ENCODE measurements at regions not wholly inside any gene's neighbourhood (a gene's known extent, or its start where the extent isn't known, plus 50 kb on each side); places are given as distances from the start of the nearest gene placed in this dataset.

GRCh38 chr3:73874606-73875369 lies 250.0 kb upstream of the PDZRN3 start:
- no peaks in the 10 kb centered on the region for H3K36me3 ChIP-seq (replicated peaks in 1 of 2; ENCODE audit: control insufficient read depth in 1 of 2, insufficient read depth in 2 of 2, low read length in 2 of 2)
- no peak overlapping the region for H3K4me2 ChIP-seq (replicated peaks; ENCODE audit: extremely low read depth, low read length, poor library complexity, severe bottlenecking)
- H2AFZ ChIP-seq (ENCODE audit: insufficient read depth, low read depth, low read length, poor library complexity, severe bottlenecking), result no peak overlapping the region
- H3K9me3 ChIP-seq (replicated peaks in 1 of 2; ENCODE audit: control insufficient read depth in 1 of 2, insufficient read depth in 1 of 2, low read length in 2 of 2), result no peaks in the 10 kb centered on the region
- H3K27me3 ChIP-seq (ENCODE audit: control insufficient read depth in 2 of 2, insufficient read depth in 2 of 2, low read length in 2 of 2), result no peaks in the 10 kb centered on the region
- H3K4me3 ChIP-seq (replicated peaks in 1 of 3; ENCODE audit: low read depth in 2 of 3, low read length in 3 of 3), result no peak overlapping the region
- intact Hi-C loops (cut with micrococcal nuclease), result no loop called here
- H3K27ac ChIP-seq (ENCODE audit: low read depth in 1 of 2, low read length in 2 of 2), result no peak overlapping the region
- TF ChIP-seq, protein P1, sequence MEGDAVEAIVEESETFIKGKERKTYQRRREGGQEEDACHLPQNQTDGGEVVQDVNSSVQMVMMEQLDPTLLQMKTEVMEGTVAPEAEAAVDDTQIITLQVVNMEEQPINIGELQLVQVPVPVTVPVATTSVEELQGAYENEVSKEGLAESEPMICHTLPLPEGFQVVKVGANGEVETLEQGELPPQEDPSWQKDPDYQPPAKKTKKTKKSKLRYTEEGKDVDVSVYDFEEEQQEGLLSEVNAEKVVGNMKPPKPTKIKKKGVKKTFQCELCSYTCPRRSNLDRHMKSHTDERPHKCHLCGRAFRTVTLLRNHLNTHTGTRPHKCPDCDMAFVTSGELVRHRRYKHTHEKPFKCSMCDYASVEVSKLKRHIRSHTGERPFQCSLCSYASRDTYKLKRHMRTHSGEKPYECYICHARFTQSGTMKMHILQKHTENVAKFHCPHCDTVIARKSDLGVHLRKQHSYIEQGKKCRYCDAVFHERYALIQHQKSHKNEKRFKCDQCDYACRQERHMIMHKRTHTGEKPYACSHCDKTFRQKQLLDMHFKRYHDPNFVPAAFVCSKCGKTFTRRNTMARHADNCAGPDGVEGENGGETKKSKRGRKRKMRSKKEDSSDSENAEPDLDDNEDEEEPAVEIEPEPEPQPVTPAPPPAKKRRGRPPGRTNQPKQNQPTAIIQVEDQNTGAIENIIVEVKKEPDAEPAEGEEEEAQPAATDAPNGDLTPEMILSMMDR (IDR thresholded peaks at IDR 0.05), result no peak
- no peak for DNase-seq
- H3K27ac Mint-ChIP-seq, result no peak overlapping the region
- H3K4me3 Mint-ChIP-seq, result no peak overlapping the region
- no peaks in the 10 kb centered on the region for H3K79me2 ChIP-seq (ENCODE audit: insufficient read depth, low read length)
- H4K20me1 ChIP-seq (ENCODE audit: insufficient read depth, low read length), result no peaks in the 10 kb centered on the region
- H3K27me3 Mint-ChIP-seq (ENCODE audit: low read depth in 3 of 3), result no peaks in the 10 kb centered on the region
- no peak overlapping the region for H3K9ac ChIP-seq (ENCODE audit: insufficient read depth, low read length, poor library complexity, severe bottlenecking)
- peaks cover 0 to 6% (median 0%) of the 10 kb centered on the region in 7 donors for H3K9me3 Mint-ChIP-seq
- 60% methylated on average over 1 of the region's 4 CpGs for WGBS (ENCODE audit: insufficient coverage)
- no peaks in the 10 kb centered on the region for H3K4me1 Mint-ChIP-seq
- H3K4me1 ChIP-seq (ENCODE audit: control insufficient read depth in 1 of 2, insufficient read depth in 2 of 2, low read length in 2 of 2), result no peaks in the 10 kb centered on the region
- H3K36me3 Mint-ChIP-seq, result no peaks in the 10 kb centered on the region

DNA sequence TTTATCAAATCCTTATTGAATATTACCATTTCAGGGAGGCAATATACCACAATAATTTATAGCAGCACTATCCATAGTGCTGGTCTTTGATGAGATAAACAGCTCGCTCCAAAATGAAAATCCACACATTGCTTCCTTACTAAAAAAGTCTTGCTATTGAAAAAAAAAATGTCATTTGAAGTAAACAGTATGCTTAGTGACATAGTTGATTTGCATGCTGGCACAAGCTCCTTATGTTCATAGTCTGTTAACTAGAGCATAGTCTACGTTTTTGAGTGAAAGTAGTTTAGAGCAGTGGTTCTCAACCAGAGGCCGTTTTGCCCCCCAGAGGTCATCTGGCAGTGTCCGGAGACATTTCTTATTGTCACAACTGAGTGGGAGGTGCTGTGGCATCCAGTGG lies 249.4 kb upstream of the PDZRN3 start:
- H3K4me3 ChIP-seq (replicated peaks in 1 of 3; ENCODE audit: low read depth in 2 of 3, low read length in 3 of 3), result no peak overlapping the region
- H3K27ac ChIP-seq (ENCODE audit: low read depth in 1 of 2, low read length in 2 of 2), result no peak overlapping the region
- no peaks in the 10 kb centered on the region for H3K36me3 Mint-ChIP-seq
- H3K27ac Mint-ChIP-seq, result no peak overlapping the region
- no peaks in the 10 kb centered on the region for H3K36me3 ChIP-seq (replicated peaks in 1 of 2; ENCODE audit: control insufficient read depth in 1 of 2, insufficient read depth in 2 of 2, low read length in 2 of 2)
- TF ChIP-seq, protein P1 (IDR thresholded peaks at IDR 0.05), result no peak
- H4K20me1 ChIP-seq (ENCODE audit: insufficient read depth, low read length), result no peaks in the 10 kb centered on the region
- no peak overlapping the region for H3K4me3 Mint-ChIP-seq
- no peaks in the 10 kb centered on the region for H3K9me3 ChIP-seq (replicated peaks in 1 of 2; ENCODE audit: control insufficient read depth in 1 of 2, insufficient read depth in 1 of 2, low read length in 2 of 2)
- 43% methylated on average over 1 of the region's 4 CpGs for WGBS (ENCODE audit: insufficient coverage)
- no peaks in the 10 kb centered on the region for H3K27me3 Mint-ChIP-seq (ENCODE audit: low read depth in 3 of 3)
- no peaks in the 10 kb centered on the region for H3K79me2 ChIP-seq (ENCODE audit: insufficient read depth, low read length)
- peaks cover 0 to 6% (median 0%) of the 10 kb centered on the region in 7 donors for H3K9me3 Mint-ChIP-seq
- intact Hi-C loops (cut with micrococcal nuclease), result no loop called here
- H3K27me3 ChIP-seq (ENCODE audit: control insufficient read depth in 2 of 2, insufficient read depth in 2 of 2, low read length in 2 of 2), result no peaks in the 10 kb centered on the region
- no peak overlapping the region for H2AFZ ChIP-seq (ENCODE audit: insufficient read depth, low read depth, low read length, poor library complexity, severe bottlenecking)
- no peak overlapping the region for H3K4me2 ChIP-seq (replicated peaks; ENCODE audit: extremely low read depth, low read length, poor library complexity, severe bottlenecking)
- no peak for DNase-seq
- H3K4me1 ChIP-seq (ENCODE audit: control insufficient read depth in 1 of 2, insufficient read depth in 2 of 2, low read length in 2 of 2), result no peaks in the 10 kb centered on the region
- no peak overlapping the region for H3K9ac ChIP-seq (ENCODE audit: insufficient read depth, low read length, poor library complexity, severe bottlenecking)
- no peaks in the 10 kb centered on the region for H3K4me1 Mint-ChIP-seq

Data from CD14-positive monocyte (primary cell).